GM12878 (cell line): ENCODE measurements at regions not wholly inside any gene's neighbourhood (a gene's known extent, or its start where the extent isn't known, plus 50 kb on each side); places are given as distances from the start of the nearest gene placed in this dataset.

Experiments used
- ATAC-seq: fragments of 200-7000 bp; cut with Tn5 transposase; 3 replicates; pipeline ENCODE4 v1.9.1; 2020; ENCODE audit warnings: mild to moderate bottlenecking, moderate library complexity
- BruUV-seq: library from RNA; stranded (reverse); fragments of 400-500 nt; replicated peaks from 2 replicates; lab custom pipeline; 2021; lab: Mats Ljungman, UMichigan
- CTCF ChIA-PET: fragments of 300-600 bp; sonication (Branson Sonifier 250); formaldehyde crosslinking; extraction: SDS; loops from one replicate; lab custom pipeline; 2021; ENCODE audit warnings: inconsistent platforms; lab: Yijun Ruan, JAX
- POLR2A ChIA-PET: fragments of 350-600 bp; formaldehyde crosslinking; extraction: SDS; loops from one replicate; lab custom pipeline; 2021; ENCODE audit warnings: inconsistent platforms; lab: Charles Lee
- RAD21 ChIA-PET: fragments of 300-600 bp; sonication (Branson Sonifier 250); formaldehyde crosslinking; loops from one replicate; lab custom pipeline; 2023; ENCODE audit warnings: antibody characterized with exemption; ENCODE audit not compliant: unreplicated experiment; lab: Charles Lee
- SMC1A ChIA-PET: fragments of 300-600 bp; sonication (Branson Sonifier 250); formaldehyde crosslinking; loops from one replicate; lab custom pipeline; 2023; ENCODE audit not compliant: unreplicated experiment, uncharacterized antibody; lab: Charles Lee
- DNase-seq: peaks from one replicate; pipeline ENCODE4 v3.0.0-alpha.2; 2011; ENCODE audit warnings: low read depth, low spot score
- FAIRE-seq: peaks from 3 replicates; lab custom pipeline; 2011; peaks lifted over from hg19 to GRCh38; lab: Jason Lieb, UNC
- H2AFZ ChIP-seq: 2 replicates; pipeline ENCODE4 v1.6.0; 2011; ENCODE audit warnings: low read depth, low read length, control low read depth; ENCODE audit not compliant: control insufficient read depth
- H3K27ac ChIP-seq: 2 replicates; pipeline ENCODE4 v1.5.1; 2011; ENCODE audit warnings: control low read depth; ENCODE audit not compliant: control insufficient read depth, insufficient read depth
- H3K27me3 ChIP-seq, 2 experiments: replicated peaks in 1 of 2; 2 replicates each; pipeline versions ENCODE4 v1.6.0 to v1.6.1; 2011; ENCODE audit warnings: low read length in 1 of 2; ENCODE audit not compliant: control insufficient read depth in 2 of 2, insufficient read depth in 2 of 2
- H3K36me3 ChIP-seq, 2 experiments: 2 replicates each; pipeline ENCODE4 v1.5.1; 2011; ENCODE audit warnings: low read length in 1 of 2; ENCODE audit not compliant: control insufficient read depth in 2 of 2, insufficient read depth in 2 of 2
- H3K4me1 ChIP-seq: 2 replicates; pipeline ENCODE4 v1.6.1; 2011; ENCODE audit warnings: mild to moderate bottlenecking, low read length, moderate library complexity, mixed read lengths; ENCODE audit not compliant: control insufficient read depth, insufficient read depth
- H3K4me2 ChIP-seq: 2 replicates; pipeline ENCODE4 v1.6.0; 2011; ENCODE audit warnings: control low read depth; ENCODE audit not compliant: control insufficient read depth, insufficient read depth
- H3K4me3 ChIP-seq: fragments of 200-600 bp; sonication (generic); 2 replicates; pipeline ENCODE4 v1.5.1; 2016
- H3K79me2 ChIP-seq: 2 replicates; pipeline ENCODE4 v1.6.0; 2011; ENCODE audit warnings: low read length; ENCODE audit not compliant: control insufficient read depth, insufficient read depth
- H3K9ac ChIP-seq: 2 replicates; pipeline ENCODE4 v1.8.0; 2011; ENCODE audit warnings: low read length, control low read depth, mixed read lengths; ENCODE audit not compliant: control insufficient read depth, insufficient read depth
- H3K9me3 ChIP-seq: replicated peaks from 3 replicates; pipeline ENCODE4 v1.5.1; 2011; ENCODE audit warnings: mild to moderate bottlenecking, low read length; ENCODE audit not compliant: control insufficient read depth, insufficient read depth
- H4K20me1 ChIP-seq: 2 replicates; pipeline ENCODE4 v1.6.0; 2011; ENCODE audit not compliant: control insufficient read depth, insufficient read depth
- ATF7 ChIP-seq: fragments of 450-650 bp; IDR thresholded peaks from 2 replicates; pipeline ENCODE4 v1.6.1; 2016; ENCODE audit warnings: low read depth, mild to moderate bottlenecking
- LARP7 ChIP-seq: fragments of 450-650 bp; IDR thresholded peaks from 2 replicates; pipeline ENCODE4 v1.6.1; 2017; ENCODE audit warnings: mild to moderate bottlenecking
- MEF2A ChIP-seq: IDR thresholded peaks from 2 replicates; pipeline ENCODE4 v1.6.1; 2011; ENCODE audit warnings: low read depth, mild to moderate bottlenecking, low read length, moderate library complexity; ENCODE audit not compliant: insufficient read depth
- MTA3 ChIP-seq: IDR thresholded peaks from 2 replicates; pipeline ENCODE4 v1.6.1; 2012; ENCODE audit warnings: low read length, inconsistent platforms, borderline replicate concordance
- PAX5 ChIP-seq: IDR thresholded peaks from 2 replicates; pipeline ENCODE4 v1.6.1; 2011; ENCODE audit warnings: low read depth, low read length, borderline replicate concordance
- SRF ChIP-seq, 2 experiments: IDR thresholded peaks; 2 replicates each; pipeline ENCODE4 v1.6.1; 2011; ENCODE audit warnings: low read depth in 2 of 2, low read length in 2 of 2, mild to moderate bottlenecking in 1 of 2, moderate library complexity in 1 of 2
- WGBS: methylation state at CpG from one replicate; pipeline ENCODE4 v1.1.6; 2016; ENCODE audit warnings: low lambda C conversion rate; ENCODE audit not compliant: insufficient replicate concordance, insufficient coverage; ENCODE audit errors: missing lambda C conversion rate; 5-methylcytosine and 5-hydroxymethylcytosine counted together
- in situ Hi-C: fragments of 300-500 bp; cut with MboI; formaldehyde crosslinking; loops from 9 replicates; pipeline ENCODE4 v1.14.3; 2018; ENCODE audit warnings: mixed read lengths
- intact Hi-C: fragments of 100-400 bp; cut with micrococcal nuclease; formaldehyde crosslinking; loops from one replicate; pipeline ENCODE4 v1.14.2; 2022; ENCODE audit not compliant: unreplicated experiment
- TF ChIP-seq, protein P1 (sequence below): fragments of 450-650 bp; IDR thresholded peaks from 2 replicates; pipeline ENCODE4 v1.6.1; 2017; ENCODE audit warnings: mild to moderate bottlenecking, low read depth, inconsistent platforms; ENCODE audit not compliant: poor library complexity, severe bottlenecking
- TF ChIP-seq, protein P2 (sequence below): fragments of 450-650 bp; IDR thresholded peaks from 2 replicates; pipeline ENCODE4 v1.6.1; 2017; ENCODE audit warnings: mild to moderate bottlenecking, moderate library complexity

DNA sequence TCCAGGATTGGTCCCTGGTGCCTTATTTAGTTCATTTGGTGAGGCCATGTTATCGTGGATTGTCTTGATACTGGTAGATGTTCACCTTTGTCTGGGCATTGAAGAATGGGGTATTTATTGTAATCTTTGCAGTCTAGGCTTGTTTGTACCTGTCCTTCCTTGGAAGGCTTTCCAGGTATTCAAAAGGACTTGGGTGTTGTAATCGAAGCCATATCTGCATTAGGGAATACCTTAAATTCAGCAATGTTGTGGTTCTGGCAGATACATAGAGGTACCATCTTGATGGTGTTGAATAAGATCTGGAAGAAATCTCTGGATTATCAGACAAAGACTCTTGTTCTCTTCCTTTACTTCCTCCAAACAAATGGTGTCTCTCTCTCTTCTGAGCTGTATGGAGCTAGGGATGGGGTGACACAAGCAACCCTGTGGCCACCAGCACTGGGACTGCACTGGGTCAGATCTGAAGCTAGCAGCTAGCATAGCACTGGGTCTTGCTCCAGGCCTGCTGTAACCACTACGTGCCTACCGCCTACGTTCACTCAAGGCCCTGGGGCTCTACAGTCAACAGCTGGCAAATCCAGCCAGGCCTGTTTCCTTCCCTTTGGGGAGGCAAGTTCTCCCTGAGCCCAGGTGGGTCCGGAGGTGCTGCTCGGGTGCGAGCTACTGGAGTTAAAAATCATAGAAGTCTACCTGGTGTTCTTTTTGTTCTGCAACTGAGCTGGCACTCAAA is 261.1 kb upstream of the CITED2 start:
- H3K27ac ChIP-seq: no peak overlapping the region
- TF ChIP-seq PAX5 (no peak), MEF2A (no peak), MTA3 (no peak), ATF7 (no peak)
- TF ChIP-seq, protein P1, sequence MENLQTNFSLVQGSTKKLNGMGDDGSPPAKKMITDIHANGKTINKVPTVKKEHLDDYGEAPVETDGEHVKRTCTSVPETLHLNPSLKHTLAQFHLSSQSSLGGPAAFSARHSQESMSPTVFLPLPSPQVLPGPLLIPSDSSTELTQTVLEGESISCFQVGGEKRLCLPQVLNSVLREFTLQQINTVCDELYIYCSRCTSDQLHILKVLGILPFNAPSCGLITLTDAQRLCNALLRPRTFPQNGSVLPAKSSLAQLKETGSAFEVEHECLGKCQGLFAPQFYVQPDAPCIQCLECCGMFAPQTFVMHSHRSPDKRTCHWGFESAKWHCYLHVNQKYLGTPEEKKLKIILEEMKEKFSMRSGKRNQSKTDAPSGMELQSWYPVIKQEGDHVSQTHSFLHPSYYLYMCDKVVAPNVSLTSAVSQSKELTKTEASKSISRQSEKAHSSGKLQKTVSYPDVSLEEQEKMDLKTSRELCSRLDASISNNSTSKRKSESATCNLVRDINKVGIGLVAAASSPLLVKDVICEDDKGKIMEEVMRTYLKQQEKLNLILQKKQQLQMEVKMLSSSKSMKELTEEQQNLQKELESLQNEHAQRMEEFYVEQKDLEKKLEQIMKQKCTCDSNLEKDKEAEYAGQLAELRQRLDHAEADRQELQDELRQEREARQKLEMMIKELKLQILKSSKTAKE: no peak
- TF ChIP-seq, all 136 proteins: peak for 0
- DNase-seq (no peak), FAIRE-seq (no peak), ATAC-seq (no peak)
- no peak overlapping the region for H3K4me3 ChIP-seq
- POLR2A ChIA-PET: no interaction called here
- H3K9ac ChIP-seq: no peak overlapping the region
- in situ Hi-C loops (no loop called here), intact Hi-C loops (no loop called here)
- no peaks in the 10 kb centered on the region for H3K9me3 ChIP-seq
- H3K4me1 ChIP-seq: no peaks in the 10 kb centered on the region
- no peaks in the 10 kb centered on the region for H3K79me2 ChIP-seq
- CTCF ChIA-PET: no interaction called here
- H4K20me1 ChIP-seq: no peaks in the 10 kb centered on the region
- SMC1A ChIA-PET: interaction anchor here (1.2 kb wide), 1 partner anchor 50 kb away, joined by 3 read pairs; no protein-coding TSS in a partner anchor
- RAD21 ChIA-PET: no interaction called here
- H2AFZ ChIP-seq: no peak overlapping the region
- H3K4me2 ChIP-seq: no peak overlapping the region
- BruUV-seq: no TSS peak
- H3K36me3 ChIP-seq: no peaks in the 10 kb centered on the region
- H3K27me3 ChIP-seq: no peaks in the 10 kb centered on the region
- WGBS: 55% methylated on average over 8 of the region's 8 CpGs

DNA sequence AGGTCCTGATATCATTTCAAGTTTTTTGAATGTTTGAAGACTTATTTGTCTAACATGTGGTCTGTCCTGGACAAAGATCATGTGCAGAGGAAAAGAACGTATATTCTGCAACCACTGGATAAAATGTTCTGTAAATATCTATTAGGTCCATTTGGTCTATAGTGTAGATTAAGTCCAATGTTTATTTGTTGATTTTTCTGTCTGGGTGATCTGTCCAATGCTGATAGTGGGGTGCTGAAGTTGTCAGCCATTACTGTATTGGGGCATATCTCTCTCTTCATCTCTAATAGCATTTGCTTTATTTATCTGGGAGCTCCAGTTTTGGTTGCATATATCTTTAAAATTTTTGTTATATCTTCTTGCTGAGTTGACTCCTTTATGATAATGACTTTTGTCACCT is 258.4 kb upstream of the CITED2 start:
- Histone ChIP-seq H2AFZ (no peak overlapping the region), H3K9me3 (no peaks in the 10 kb centered on the region), H3K27me3 (no peaks in the 10 kb centered on the region), H3K27ac (no peak overlapping the region), H3K4me2 (no peak overlapping the region), H3K9ac (no peak overlapping the region), H3K4me1 (no peaks in the 10 kb centered on the region), H3K79me2 (no peaks in the 10 kb centered on the region)
- WGBS: 35% methylated on average over 1 of the region's 1 CpG
- no TSS peak for BruUV-seq
- RAD21 ChIA-PET: no interaction called here
- in situ Hi-C loops (no loop called here), intact Hi-C loops (no loop called here)
- POLR2A ChIA-PET: no interaction called here
- CTCF ChIA-PET: no interaction called here
- SMC1A ChIA-PET: interaction anchor here (1.2 kb wide), 1 partner anchor 31 kb away, joined by 3 read pairs; no protein-coding TSS in a partner anchor
- ATAC-seq: no peak
- FAIRE-seq: no peak
- TF ChIP-seq SRF (IDR thresholded peaks at IDR 0.05; ENCODE audit: low read depth in 2 of 2, low read length in 2 of 2): no peak
- TF ChIP-seq, protein P2, sequence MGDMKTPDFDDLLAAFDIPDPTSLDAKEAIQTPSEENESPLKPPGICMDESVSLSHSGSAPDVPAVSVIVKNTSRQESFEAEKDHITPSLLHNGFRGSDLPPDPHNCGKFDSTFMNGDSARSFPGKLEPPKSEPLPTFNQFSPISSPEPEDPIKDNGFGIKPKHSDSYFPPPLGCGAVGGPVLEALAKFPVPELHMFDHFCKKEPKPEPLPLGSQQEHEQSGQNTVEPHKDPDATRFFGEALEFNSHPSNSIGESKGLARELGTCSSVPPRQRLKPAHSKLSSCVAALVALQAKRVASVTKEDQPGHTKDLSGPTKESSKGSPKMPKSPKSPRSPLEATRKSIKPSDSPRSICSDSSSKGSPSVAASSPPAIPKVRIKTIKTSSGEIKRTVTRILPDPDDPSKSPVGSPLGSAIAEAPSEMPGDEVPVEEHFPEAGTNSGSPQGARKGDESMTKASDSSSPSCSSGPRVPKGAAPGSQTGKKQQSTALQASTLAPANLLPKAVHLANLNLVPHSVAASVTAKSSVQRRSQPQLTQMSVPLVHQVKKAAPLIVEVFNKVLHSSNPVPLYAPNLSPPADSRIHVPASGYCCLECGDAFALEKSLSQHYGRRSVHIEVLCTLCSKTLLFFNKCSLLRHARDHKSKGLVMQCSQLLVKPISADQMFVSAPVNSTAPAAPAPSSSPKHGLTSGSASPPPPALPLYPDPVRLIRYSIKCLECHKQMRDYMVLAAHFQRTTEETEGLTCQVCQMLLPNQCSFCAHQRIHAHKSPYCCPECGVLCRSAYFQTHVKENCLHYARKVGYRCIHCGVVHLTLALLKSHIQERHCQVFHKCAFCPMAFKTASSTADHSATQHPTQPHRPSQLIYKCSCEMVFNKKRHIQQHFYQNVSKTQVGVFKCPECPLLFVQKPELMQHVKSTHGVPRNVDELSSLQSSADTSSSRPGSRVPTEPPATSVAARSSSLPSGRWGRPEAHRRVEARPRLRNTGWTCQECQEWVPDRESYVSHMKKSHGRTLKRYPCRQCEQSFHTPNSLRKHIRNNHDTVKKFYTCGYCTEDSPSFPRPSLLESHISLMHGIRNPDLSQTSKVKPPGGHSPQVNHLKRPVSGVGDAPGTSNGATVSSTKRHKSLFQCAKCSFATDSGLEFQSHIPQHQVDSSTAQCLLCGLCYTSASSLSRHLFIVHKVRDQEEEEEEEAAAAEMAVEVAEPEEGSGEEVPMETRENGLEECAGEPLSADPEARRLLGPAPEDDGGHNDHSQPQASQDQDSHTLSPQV: no peak
- no peak for TF ChIP-seq LARP7
- TF ChIP-seq, all 136 proteins: peak for 0
- Histone ChIP-seq H3K36me3 (no peaks in the 10 kb centered on the region), H4K20me1 (no peaks in the 10 kb centered on the region), H3K4me3 (no peak overlapping the region)
- no peak for DNase-seq
